ENCODE measurements at regions not wholly inside any gene's neighbourhood (a gene's known extent, or its start where the extent isn't known, plus 50 kb on each side); places are given as distances from the start of the nearest gene placed in this dataset.

- TF ChIP-seq, protein P1, sequence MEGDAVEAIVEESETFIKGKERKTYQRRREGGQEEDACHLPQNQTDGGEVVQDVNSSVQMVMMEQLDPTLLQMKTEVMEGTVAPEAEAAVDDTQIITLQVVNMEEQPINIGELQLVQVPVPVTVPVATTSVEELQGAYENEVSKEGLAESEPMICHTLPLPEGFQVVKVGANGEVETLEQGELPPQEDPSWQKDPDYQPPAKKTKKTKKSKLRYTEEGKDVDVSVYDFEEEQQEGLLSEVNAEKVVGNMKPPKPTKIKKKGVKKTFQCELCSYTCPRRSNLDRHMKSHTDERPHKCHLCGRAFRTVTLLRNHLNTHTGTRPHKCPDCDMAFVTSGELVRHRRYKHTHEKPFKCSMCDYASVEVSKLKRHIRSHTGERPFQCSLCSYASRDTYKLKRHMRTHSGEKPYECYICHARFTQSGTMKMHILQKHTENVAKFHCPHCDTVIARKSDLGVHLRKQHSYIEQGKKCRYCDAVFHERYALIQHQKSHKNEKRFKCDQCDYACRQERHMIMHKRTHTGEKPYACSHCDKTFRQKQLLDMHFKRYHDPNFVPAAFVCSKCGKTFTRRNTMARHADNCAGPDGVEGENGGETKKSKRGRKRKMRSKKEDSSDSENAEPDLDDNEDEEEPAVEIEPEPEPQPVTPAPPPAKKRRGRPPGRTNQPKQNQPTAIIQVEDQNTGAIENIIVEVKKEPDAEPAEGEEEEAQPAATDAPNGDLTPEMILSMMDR (IDR thresholded peaks at IDR 0.05; ENCODE audit: borderline replicate concordance, control extremely low read depth, extremely low read depth, insufficient read depth, missing control alignments) = peak; percentile 92
- in situ Hi-C loops (cut with MboI; ENCODE audit: low sequenced_read_pairs, unreplicated experiment) = loop anchor here (10.0 kb wide), 1 partner anchor 234 kb away; no protein-coding TSS in a partner anchor
- DNase-seq (ENCODE audit: low spot score) = peak; percentile 74
Measured at GRCh38 chr3:70120357-70120966, 120.9 kb downstream of the SAMMSON start.

- no peak for DNase-seq (ENCODE audit: low spot score)
- in situ Hi-C loops (cut with MboI; ENCODE audit: low sequenced_read_pairs, unreplicated experiment) = loop anchor here (10.0 kb wide), 1 partner anchor 228 kb away; no protein-coding TSS in a partner anchor
- TF ChIP-seq, protein P1 (IDR thresholded peaks at IDR 0.05; ENCODE audit: borderline replicate concordance, control extremely low read depth, extremely low read depth, insufficient read depth, missing control alignments) = no peak
Measured at GRCh38 chr3:70127192-70127591, 127.7 kb downstream of the SAMMSON start.

DNA sequence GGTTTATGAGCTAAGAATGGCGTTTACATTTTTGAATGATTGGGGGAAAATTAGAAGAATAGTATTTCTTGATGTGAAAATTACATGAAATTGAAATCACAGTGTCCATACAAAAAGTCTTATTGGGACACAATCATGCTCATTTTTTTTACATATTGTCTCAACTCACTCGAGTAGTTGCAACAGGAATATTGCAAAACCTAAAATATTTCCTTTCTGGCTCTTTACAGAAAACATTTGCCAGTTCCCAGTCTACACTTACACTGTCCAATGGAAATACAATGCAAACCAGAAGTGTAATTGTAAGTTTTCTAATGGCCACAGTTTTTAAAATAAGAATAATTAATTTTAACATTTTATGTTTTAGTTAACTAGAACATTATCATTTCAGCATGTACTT lies 137.8 kb downstream of the SAMMSON start:
- DNase-seq (ENCODE audit: low spot score) = no peak
- in situ Hi-C loops (cut with MboI; ENCODE audit: low sequenced_read_pairs, unreplicated experiment) = no loop called here
- TF ChIP-seq, protein P1 (IDR thresholded peaks at IDR 0.05; ENCODE audit: borderline replicate concordance, control extremely low read depth, extremely low read depth, insufficient read depth, missing control alignments) = no peak

DNA sequence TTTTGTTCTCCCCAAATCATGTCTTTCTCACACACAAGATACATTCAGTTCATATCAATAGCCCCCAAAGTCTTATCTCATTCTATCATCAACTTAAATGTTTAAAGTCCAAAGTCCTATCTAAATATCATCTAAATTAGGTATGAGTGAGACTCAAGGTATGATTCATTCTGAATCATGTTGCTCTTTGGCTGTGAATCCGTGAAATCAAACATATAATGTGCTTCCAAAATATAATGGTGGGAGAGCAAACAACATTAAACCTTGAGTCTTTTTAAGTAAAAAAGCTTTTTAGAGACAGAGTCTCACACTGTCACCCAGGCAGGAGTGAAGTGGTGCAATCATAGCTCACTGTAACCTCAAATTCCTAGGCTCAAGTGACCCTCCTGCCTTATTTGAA lies 139.1 kb downstream of the SAMMSON start:
- in situ Hi-C loops (cut with MboI; ENCODE audit: low sequenced_read_pairs, unreplicated experiment) = no loop called here
- TF ChIP-seq, protein P1 (IDR thresholded peaks at IDR 0.05; ENCODE audit: borderline replicate concordance, control extremely low read depth, extremely low read depth, insufficient read depth, missing control alignments) = no peak
- DNase-seq (ENCODE audit: low spot score) = no peak

Data from GM13976 (cell line).